IPS DF 4.7 (cell line): ENCODE measurements at regions not wholly inside any gene's neighbourhood (a gene's known extent, or its start where the extent isn't known, plus 50 kb on each side); places are given as distances from the start of the nearest gene placed in this dataset.

Experiments
- DNase-seq: peaks from one replicate; pipeline ENCODE4 v3.0.0-alpha.2; 2013; ENCODE audit warnings: low spot score; ENCODE audit errors: extremely low read depth

GRCh38 chr11:134752964-134753770 is 341.1 kb upstream of the B3GAT1 start:
- DNase-seq, result no peak

DNA sequence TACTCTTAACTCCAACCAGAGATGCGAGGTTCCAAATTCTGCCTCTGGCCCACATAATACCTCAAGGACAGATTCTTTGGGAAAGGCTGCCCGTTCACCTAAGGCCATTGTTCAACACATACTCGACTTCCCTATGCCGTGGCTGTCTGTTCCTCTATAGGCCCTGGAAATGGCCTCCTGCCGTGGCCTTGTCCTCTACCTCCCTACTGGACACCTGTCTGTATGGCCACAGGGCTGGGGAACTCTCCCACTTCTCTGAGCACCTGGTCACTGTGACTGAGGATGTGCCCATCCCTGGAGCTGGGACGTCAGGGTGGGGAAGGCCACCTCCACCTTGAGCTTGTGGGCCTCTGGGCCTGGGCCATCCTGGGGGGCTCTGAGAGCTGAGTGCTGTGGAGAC is 340.5 kb upstream of the B3GAT1 start:
- no peak for DNase-seq

DNA sequence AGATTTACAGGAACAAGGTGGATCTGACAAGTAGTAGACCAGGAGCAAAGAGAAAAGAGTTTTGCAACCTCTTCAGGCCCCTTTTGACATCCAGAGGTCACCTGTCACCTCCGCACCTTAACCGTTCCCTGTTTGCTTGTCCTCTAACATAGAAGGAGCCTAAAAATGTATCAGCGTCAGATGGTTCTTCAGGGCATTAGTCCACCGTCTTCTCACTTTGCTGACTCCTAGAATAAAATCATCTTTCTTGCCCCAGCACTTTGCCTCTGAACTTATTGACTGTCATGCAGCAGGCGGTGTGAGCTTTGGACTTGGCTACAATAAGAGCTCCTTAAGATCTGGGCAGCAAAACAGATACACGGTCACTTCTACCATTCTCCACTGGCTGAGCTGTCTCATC is 339.7 kb upstream of the B3GAT1 start:
- DNase-seq, result no peak

DNA sequence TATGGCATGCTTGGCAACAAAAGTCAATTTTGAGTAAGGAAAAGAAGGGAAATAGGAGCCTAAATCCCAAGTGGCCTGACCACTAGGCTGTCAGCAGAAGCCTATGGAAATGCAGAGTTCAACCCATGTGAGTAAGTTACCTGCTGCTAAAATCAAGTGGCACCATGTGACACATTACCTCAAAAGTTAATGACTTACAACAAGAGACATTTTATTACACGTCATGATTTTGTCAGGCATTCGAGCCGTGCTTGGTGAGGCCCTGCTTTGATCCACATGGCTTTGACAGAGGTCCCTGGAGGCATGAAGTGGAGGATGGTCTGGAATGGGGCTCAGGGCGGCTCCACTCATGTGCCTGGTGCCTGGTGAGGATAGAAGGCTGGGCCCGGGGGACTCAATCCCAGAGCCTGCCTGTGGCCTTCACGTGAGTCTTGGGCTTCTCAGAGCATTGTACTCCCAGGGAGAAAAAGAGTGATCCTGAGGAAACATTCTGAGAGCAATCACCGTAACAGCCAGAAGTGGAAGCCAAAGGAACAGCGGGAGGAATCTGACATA is 339.1 kb upstream of the B3GAT1 start:
- no peak for DNase-seq

- DNase-seq, result no peak
Observed at GRCh38 chr11:134750619-134751018, 338.6 kb upstream of the B3GAT1 start.

GRCh38 chr11:134749040-134749839 is 337.2 kb upstream of the B3GAT1 start:
- DNase-seq, result no peak

- no peak for DNase-seq
Observed at GRCh38 chr11:134746609-134747008, 334.6 kb upstream of the B3GAT1 start.

DNA sequence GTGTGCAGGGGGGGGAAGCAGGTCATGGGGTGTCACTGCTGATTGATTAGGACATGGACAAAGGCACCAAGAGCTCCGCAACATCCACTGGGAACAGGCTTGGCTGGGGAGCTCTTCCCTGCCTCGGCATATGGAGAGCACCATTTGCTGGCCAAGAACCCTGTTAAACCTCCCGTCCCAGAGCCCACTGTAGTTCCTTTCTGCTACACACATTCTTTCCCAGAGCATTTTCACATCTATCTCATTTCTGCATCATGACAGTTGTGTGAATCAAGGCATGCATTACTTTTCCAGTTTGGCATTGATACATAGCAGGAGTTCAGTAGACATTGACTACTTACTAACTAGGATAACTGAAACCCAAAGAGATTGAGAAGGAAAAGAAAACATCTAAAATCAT is 333.4 kb upstream of the B3GAT1 start:
- DNase-seq, result no peak

- DNase-seq, result no peak
Observed at GRCh38 chr11:134743820-134744195, 331.8 kb upstream of the B3GAT1 start.

DNA sequence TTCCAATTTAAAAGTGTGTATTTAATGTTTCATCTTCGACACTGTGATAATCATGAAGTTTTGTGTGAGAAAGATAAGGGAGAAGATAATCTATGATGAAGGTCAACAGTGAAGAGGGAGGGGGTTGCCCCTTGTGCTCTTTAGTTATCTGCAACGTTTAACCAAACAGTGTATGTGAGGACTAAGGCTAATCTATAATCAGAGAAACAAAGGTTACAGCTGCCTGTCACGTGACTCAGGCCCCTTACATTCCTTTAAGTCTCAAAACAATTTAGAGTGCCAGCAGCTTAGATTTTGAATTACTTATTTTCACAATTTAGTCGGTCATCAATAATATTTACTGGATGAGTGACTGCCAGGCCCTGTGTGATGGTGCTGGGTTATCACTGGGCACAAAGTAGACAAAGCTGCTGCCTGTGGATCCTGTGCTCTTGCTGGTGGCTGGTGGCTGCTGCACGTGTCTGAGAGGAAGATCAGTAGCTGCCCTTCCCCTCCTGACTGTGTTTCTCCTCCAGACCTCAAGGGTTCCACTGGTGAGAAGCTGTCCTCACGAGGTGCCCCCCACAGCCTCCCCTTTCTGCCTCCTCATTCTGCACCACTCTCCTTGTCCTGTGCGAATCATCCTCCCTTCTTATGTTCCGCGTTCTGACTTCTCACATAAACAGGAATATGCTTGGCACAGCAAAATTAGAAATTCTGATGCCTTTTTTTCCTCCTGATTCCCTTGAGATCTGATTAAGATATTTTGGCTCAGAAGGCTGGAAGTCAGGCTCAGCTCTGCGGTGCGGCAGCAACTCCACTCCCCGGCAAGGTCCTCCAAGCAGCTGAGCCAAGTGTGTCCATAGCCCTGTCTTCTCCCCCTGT is 331.1 kb upstream of the B3GAT1 start:
- no peak for DNase-seq

DNA sequence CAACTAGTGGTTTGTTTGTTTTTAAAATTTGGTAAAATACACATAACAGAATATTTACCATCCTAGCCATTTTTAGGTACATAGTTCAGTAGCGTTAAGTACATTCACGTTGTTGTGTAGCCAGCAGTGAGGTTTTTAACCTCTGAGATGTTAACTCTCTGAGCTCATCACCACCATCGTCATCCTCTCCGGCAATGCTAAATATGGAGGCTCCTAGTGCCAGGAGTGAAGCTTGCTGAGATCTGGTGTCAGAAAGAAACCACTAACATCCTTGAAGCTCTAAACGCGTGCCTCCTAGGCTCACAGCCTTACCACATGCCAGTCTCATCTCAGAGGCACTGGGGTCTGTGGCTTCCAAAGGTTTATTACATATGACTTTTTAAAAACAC is 330.2 kb upstream of the B3GAT1 start:
- no peak for DNase-seq

GRCh38 chr11:134741453-134742223 is 329.6 kb upstream of the B3GAT1 start:
- no peak for DNase-seq

- no peak for DNase-seq
Observed at GRCh38 chr11:134740590-134741261, 328.7 kb upstream of the B3GAT1 start.

DNA sequence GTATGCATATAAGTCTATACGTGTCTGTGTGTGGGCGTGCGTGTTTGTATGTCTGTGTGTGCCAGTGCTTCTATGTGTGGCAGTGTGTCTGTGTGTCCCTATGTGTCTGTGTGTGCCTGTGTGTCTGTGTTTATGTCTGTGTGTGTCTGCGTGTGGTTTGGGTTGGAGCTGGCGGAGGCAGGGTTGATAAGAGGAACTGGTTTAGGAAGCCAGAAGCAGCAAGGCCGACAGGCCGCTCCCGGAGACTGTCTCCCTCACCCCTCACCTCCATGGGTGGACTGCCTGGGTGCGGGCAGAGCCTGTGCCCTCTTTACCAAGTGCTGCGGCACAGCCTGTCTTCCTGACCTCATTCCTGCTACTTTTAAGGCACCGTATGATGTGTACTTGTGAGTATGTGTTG is 327.1 kb upstream of the B3GAT1 start:
- DNase-seq, result no peak

DNA sequence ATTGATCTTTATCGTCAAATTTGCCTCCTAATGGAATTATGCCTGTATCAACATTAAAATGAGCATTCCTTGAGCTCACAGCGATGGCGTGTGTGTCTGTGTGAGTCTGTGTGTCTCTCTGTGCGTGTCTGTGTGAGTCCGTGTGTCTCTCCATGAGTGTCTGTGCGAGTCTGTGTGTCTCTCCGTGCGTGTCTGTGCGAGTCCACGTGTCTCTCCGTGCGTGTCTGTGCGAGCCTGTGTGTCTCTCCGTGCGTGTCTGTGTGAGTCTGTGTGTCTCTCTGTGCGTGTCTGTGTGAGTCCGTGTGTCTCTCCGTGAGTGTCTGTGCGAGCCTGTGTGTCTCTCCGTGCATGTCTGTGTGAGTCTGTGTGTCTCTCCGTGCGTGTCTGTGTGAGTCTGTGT is 326.5 kb upstream of the B3GAT1 start:
- DNase-seq, result no peak

DNA sequence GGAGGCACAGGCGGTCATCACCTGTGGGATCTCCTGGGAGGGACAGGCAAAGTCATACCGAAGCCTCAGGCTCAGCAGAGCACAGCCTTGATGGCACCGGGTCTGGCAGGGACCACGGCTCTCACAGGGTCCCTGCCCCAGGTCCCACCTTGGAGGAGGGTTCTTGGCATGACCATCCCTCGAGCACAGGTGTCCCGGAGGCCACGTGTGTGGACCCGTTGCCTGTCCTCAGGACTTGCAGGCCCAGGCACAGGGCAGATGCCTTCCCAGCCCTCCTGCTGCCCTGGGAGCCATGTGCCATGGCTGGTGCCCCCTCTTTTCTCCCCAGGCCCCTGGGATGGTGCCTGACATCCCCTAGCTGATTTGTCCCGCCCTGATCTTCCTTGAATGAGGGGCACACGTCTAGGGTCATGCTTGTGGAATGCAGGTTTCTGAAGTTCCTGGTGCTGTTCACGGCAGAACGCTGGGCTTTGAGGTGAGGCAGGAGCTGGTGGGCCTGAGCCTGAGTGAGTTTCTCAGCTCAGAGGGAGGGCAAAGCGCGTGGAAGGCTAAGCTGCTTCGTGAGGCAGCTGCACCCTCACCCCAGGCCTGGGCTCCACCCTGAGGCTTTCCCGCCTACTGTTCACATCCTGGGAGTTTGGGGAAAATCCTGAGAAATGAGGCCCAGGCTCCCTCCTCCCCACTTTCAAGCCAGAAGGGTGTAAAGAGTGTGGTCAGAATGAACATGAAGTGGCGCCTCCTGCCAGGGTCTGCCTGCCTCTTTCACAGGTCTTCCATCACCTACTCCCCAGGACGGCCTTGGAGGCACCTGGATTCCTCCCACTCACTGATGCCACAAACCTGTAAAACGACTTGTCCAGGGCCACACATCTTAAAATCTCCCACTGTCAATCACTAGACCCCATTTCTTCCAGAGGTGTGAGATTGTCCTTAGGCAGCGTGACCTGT is 325.8 kb upstream of the B3GAT1 start:
- DNase-seq, result no peak

DNA sequence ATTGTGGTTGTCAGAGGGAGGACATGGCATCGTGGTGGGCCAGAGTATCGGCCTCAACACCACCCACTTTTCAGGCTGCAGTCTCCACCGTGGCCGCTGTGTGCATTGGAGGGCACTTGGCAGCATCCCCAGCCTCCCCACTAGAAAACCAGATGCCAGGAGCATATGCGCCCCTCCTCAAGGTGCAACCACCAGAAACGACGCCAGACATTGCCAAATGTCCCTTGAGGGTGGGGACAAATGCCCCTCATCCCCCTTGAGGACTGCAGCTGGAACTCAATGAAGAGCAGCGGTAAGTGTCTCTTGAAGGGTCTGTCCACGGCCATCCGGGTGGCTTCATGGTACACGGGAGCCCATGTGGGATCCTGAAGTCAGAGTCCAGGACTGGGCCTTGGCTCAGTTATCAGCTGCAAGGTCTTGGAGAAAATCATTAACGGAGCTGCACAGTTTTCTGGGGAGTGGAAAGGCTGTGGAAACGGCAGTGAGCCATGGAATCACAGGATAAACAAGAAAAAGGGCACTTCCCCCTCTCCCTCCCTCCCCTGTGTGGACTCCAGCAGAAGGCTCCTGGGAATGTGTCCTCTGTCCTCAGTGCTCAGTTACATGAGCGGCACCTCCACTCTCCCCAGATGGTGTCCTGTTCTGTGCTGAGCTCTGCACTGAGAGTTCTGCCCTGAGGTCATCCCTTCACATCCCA is 324.4 kb upstream of the B3GAT1 start:
- no peak for DNase-seq

- DNase-seq, result no peak
Observed at GRCh38 chr11:134734894-134735293, 322.9 kb upstream of the B3GAT1 start.
